ENCODE measurements at regions not wholly inside any gene's neighbourhood (a gene's known extent, or its start where the extent isn't known, plus 50 kb on each side); places are given as distances from the start of the nearest gene placed in this dataset.

DNA sequence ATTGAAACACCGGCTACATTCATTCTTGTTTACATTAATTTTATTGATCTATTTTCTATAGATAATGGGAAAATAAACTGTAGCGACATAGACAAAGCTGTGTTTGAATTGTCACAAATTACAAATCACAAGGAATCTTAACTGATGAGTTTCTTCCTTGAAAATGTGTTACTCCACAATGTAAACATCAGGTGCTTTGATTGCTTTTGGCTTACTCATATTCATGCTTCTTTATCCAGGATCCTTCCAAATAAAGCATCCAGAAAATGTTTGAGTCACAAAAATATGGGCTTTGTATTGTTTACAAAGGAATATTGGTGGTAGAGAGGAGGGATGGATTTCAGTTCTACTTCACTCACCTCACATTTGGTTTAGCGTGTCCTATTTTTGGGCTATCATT lies 64.0 kb downstream of the BMP2 start:
- DNase-seq = no peak

DNA sequence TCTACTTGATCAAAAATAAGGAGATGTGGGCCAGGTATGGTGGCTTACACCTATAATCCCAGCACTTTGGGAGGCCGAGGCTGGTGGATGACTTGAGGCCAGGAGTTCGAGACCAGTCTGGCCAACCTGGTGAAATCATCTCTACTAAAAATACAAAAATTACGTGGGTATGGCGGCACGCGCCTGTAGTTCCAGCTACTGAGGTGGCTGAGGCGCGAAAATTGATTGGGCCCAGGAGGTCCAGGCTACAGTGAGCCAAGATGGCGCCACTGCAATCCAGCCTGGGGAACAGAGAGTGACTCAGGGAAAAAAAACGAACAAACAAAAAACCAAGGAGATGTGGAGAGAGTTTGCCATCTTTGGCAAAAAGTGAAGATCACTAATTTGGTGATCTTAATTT lies 65.3 kb downstream of the BMP2 start:
- DNase-seq = no peak

GRCh38 chr20:6835609-6836008 lies 68.1 kb downstream of the BMP2 start:
- DNase-seq = no peak

- no peak for DNase-seq
Observed at GRCh38 chr20:6836821-6837374, 69.4 kb downstream of the BMP2 start.

DNA sequence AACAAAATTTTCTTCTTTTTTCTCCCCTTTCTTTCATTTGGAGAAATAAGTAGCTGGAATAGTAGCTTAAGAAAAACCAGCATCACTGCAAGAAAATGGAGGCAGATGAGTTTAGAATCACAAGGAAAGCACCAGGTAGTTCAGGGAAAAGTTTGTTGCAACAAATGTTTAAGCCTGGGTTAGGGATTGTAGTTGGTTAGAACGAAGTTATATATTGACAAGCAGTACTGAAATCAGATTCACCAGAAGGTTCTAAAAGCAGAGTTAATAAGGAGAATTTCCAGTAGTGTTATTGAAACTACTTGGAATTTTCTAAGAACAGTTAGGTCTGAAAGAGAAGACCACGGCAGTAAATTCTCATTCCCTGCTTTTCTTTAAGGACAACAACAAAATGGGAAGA lies 70.2 kb downstream of the BMP2 start:
- DNase-seq = no peak

DNA sequence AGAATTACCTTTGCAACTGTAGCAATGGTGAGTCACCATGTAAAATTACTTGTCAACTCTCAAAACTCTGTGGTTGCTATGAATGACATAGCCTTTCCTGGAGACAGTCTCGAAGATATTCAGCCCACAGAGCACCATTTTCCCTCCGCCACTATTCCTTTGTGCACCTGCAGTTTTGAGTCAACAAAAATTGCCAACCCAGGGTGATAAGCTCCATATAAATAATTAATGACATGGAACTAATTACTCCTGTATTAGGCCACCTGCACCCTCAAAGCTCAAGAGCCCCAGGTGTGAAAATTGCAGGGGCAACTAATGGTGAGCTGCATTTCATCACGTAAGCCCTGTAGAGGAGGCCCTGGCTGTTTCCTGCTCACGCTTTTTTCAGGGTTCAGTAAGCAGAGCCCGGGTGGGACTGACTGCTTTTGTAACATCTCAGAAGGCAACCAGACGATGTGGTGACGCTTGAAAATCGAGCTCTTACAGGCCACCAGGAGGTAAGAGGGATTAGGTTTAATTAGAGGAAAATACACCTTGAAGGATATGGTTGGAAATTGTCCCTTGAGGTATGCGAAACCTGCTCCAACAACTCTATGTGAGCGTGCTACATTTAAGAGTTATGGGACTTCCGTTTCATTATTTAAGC lies 70.8 kb downstream of the BMP2 start:
- DNase-seq = no peak

GRCh38 chr20:6841128-6841527 lies 73.6 kb downstream of the BMP2 start:
- no peak for DNase-seq

DNA sequence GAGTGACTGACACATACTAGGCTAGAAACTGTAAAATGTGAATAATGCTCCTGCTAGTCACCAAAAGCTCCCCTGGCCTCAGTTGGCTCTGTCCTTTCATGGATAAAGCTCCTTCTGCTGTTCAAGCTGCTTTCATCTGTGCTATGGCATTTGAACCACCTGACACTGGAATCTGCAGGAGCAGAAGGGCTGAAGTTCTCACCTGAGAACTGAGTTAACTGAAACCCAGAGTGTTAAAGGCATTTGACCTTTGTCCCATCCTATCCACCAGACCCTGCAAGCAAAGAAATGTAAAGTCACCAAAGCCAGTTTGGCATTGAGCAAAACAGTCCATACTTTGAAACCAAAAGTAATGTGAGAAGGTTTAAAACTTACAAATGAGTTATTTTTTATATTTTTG lies 77.7 kb downstream of the BMP2 start:
- DNase-seq = no peak

DNA sequence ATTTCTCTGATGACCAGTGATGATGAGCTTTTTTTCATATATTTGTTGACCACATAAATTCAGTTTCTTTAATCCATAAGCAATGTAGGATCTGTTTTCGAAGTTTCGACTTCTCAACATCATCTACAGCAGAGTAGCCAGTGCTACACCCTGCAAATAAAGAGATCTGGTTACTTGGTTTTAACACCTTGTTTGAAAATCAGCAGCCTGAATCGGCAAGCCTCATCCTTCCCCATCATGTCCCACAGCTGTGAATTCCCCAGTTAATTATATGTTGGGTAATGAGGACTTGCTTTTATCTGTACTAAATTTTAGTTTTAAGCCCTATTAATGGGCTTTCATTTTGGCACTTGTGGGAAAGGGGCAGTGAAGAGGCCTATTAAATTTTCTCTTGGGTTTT lies 80.6 kb downstream of the BMP2 start:
- DNase-seq = no peak

GRCh38 chr20:6848992-6849391 lies 81.5 kb downstream of the BMP2 start:
- no peak for DNase-seq

GRCh38 chr20:6851136-6851535 lies 83.7 kb downstream of the BMP2 start:
- DNase-seq = no peak

DNA sequence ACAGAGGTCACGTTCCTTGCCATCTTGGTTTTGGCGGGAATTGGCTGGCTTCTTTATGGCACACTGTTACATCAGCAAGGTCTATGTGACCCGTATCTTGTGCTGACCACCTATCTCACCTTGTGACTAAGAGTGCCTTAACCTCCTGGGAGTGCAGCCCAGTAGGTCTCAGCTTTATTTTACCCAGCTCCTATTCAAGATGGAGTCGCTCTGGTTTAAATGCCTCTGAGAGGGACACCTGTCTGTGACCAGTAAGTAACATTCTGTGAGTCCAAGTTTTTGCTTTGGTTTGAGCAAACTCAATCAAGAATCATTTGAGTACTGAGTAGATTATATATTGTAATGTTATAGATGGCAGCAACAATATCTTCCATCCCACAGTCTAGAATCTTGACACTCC lies 85.0 kb downstream of the BMP2 start:
- no peak for DNase-seq

DNA sequence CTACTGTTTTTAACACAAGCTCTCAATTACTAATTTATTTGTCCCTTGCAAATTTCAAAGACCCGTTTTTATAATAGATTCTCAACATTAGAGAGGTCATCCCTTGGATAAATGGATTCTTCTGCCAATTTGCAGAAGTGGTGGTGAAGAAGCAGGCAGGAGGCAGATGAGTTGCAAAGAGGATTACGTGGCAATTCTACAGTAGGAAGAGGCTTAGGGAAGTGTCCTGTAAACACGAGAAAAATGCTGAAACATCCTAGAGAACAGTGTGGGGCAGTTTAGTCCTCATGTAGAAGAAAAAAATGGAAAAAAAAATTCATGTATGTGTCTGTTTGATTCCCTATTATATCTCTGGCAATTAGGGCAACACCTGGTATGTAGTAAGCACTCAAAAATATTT lies 87.6 kb downstream of the BMP2 start:
- DNase-seq = no peak

- no peak for DNase-seq
Observed at GRCh38 chr20:6855796-6856195, 88.3 kb downstream of the BMP2 start.

- DNase-seq = no peak
Observed at GRCh38 chr20:6857927-6858326, 90.4 kb downstream of the BMP2 start.

DNA sequence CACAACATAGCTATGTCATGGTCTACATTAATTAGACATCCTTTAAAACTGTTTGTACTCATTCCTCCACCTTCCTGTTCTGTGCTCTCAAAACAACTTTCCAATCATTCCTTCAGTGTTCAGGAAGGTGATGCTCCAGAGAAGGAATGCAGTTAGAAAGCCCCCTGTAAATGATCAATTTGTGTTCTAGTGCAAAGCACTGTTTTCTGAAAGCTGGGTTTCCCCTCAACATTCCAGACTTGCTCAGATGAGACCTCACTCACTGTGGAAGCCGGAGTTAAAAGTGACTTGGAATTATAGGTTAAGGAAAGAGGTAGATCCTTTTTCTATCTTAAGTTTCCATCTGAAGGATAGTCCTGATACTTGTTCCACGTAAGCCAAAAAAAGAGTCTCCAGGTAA lies 95.9 kb downstream of the BMP2 start:
- DNase-seq = no peak

GRCh38 chr20:6863798-6864201 lies 96.3 kb downstream of the BMP2 start:
- no peak for DNase-seq

- no peak for DNase-seq
Observed at GRCh38 chr20:6864740-6865139, 97.3 kb downstream of the BMP2 start.

DNA sequence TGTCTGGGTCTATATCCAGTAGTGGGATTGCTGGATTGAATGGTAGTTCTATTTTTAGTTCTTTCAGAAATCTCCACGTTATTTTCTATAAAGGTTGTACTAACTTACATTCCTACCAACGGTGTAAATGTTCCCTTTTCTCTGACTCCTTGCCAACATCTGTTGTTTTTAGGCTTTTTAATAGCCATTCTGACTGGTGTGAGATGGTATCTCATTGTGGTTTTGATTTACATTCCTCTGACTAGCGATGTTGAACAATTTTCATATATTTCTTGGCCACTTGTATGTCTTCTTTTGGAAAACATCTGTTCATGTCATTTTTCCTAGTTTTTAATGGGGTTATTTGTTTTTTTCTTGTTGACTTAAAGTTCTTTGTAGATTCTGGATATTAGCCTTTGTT lies 99.3 kb downstream of the BMP2 start:
- no peak for DNase-seq

GRCh38 chr20:6868861-6869260 lies 101.4 kb downstream of the BMP2 start:
- no peak for DNase-seq

GRCh38 chr20:6870559-6870958 lies 103.1 kb downstream of the BMP2 start:
- no peak for DNase-seq

- DNase-seq = no peak
Observed at GRCh38 chr20:6877633-6878032, 110.1 kb downstream of the BMP2 start.

DNA sequence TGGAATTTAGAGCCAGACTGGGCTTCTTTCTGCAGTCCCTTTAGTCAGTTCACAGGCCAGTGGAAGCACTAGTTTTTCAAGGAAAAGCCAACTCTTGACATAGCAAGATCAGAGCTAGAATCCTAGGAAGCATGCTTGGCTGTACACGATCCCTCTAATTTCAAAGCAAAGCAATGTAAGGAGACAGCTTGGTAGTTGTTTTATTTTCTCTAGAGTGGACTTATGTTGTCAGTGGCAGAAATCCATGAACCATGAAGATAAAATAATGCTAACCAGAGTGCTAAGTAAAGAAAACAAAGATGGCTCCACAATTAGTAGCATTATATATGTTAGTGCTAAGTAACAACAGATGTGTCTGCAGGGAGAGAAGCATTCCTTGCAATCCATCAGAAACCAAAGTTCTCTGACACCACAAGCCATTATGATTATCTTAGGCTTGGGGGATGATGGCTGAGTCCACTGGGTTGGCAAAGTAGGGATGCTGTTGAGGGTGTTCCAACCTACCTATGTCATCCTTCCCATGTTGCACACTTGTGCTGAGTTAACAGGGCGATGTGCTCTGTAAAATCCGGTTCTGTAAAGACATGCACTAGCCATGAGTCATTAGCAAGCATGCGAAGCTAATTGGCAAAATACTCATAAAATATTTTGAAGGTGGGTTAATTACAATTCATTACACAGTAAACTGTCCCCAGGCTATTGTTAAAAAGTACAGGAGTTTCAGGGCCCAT lies 115.2 kb downstream of the BMP2 start:
- DNase-seq = no peak

DNA sequence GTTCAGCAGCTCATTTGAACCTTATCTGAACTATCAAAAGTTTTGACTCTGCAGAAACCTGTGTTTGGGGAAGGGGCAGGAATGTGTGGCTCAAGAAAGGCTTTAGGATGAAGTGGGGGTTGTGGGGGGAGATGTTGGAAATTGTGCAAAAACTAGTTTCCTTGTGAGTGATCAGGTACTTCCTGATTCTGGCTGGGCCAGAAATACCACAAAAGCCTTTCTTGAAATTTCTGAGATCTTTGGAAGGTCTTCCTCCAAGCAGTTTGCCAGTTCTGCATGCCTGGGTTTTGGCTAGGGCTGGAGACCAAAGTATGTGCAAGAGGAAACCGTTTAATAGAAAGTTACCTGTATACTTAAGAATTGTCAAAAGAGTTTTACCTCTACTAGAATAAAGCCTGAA lies 116.6 kb downstream of the BMP2 start:
- no peak for DNase-seq

All from stimulated activated naive CD4-positive, alpha-beta T cell (primary cell).